DMS53 treated with DMSO at 0.1 percent for 48 hours (cell line): ENCODE measurements at regions not wholly inside any gene's neighbourhood (a gene's known extent, or its start where the extent isn't known, plus 50 kb on each side); places are given as distances from the start of the nearest gene placed in this dataset.
"Not testable (repeated sequence)": the region's sequence is repeated elsewhere in the genome, so short reads cannot be mapped to it uniquely, and the experiment has no call there.

Source experiments
- DNase-seq: peaks from one replicate; lab custom pipeline; 2025; ENCODE audit not compliant: unreplicated experiment; lab: John Stamatoyannopoulos, UW

DNA sequence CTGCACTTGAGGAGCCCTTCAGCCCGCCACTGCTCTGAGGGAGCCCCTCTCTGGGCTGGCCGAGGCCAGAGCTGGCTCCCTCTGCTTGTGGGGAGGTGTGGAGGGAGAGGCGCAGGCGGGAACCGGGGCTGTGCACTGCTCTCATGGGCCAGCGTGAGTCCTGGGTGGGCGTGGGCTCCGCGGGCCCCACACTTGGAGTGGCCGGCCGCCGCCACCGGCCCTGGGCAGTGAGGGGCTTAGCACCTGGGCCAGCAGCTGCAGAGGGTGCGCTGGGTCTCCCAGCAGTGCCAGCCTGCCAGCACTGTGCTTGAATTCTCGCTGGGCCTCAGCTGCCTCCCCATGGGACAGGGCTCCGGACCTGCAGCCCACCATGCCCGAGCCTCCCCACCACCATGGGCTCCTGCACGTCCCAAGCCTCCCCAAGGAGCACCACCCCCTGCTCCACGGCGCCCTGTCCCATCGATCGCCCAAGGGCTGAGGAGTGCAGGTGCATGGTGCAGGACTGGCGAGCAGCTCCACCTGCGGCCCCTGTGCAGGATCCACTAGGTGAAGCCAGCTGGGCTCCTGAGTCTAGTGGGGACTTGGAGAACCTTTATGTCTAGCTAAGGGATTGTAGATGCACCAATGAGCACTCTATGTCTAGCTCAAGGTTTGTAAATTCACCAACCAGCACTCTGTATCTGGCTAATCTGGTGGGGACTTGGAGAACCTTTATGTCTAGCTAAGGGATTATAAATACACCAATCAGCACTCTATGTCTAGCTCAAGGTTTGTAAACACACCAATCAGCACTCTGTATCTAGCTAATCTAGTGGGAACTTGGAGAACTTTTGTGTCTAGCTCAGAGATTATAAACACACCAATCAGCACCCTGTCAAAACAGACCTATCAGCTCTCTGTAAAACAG, 1180.3 kb downstream of the FSCB start:
- not testable (repeated sequence) for DNase-seq

DNA sequence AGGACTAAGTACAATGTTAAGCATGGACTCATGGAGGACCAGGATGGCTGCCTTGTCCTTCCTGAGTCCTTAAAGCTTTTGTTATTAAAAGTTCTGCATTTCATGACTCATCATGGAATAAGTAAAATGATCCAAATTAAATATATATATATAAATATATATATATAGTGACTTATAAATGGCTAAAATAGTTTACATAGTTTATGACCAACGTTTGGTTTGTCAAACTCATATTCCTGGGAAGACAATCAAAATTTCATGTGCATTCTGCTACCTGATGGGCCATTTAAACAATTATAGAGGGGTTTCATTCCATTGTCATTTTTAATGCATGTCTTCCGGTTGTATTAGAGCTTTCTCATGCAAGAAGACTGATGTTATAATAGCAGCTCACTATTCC, 1190.7 kb downstream of the FSCB start:
- DNase-seq = no peak

DNA sequence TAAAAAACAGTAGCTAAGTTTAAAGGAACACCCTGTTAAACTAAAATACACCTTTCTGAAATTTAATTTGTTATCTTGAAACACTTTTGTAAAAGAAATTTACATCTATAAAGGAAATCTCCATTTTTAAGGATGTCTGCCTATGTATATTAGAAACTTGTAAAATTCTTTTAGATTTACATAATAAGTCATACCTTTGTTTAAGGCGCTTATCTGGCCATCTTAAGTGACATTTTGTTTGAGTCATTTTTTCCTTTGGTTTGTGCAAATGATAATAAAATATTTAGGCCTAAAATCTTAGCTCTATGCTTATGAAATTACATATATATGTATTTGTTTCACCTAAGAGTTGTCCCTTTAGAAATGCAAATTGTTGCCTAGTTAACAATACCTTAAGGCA, 1193.4 kb downstream of the FSCB start:
- no peak for DNase-seq

DNA sequence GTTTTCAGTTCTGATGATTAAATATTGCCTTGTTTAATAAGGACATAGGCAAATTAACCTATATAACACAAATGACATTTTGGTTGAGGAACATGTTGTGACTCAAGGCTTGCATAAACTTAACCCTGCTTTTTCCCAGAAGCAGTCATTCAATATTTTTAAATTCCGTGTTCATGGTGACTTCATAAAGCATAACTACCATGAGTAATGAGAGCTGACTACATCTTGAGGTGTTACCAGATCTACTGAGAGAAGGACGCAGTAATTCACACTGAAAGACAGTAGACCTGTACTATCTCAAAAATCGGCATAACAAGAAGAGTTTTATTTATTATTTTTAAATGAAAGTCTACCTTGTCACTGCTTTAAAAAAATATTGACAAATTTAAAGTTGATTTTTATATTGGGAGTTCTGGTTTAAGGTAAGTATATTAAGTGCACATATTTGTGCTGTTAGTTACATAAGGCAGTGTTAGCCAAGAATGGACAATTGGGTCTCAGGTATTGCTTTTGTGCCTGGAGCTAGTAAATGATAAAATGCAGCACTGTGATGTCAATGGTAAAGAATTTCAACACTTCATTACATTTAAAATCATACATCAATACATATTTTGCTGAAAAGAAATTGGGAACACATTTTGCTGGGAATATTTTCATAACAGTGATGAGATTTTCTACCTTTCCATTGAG, 1198.5 kb downstream of the FSCB start:
- DNase-seq = no peak

DNA sequence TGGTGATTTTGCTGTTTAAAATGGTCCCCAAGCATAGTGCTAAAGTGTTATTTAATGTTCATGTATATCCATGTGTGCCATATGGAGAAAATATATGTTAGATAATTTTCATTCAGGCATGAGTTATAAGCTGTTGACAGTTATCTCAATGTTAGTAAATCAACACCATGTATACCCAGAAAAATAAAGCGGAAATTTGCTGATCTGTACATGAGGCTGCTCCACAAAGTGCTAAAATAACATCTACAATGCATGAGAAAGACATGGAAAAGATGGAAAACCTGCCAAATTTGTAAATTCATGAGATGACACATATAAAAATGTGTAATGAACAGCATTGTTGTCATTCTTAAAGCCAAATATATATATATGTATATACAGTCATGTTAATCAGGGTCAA, 1199.2 kb downstream of the FSCB start:
- DNase-seq = no peak

DNA sequence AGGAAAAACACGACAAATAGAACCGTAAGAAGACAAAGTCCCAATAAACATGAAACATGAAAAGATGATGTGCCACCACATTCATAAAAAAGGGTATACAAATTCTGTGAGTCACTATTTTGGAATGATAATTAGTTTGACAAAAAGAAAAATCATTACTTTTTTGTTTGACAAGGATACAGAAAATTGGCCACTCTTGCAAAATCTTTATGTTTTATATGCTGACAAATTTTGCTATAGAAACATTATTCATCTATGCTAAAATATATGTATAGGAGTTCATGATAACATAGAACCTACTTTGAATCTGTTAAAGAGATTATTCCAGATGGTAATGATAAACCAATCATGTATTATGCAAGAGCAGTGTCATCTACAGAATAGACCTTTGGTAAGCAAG, 1201.0 kb downstream of the FSCB start:
- DNase-seq = no peak

GRCh38 chr14:43297794-43298193, 1209.3 kb downstream of the FSCB start:
- DNase-seq = no peak

GRCh38 chr14:43296061-43296460, 1211.0 kb downstream of the FSCB start:
- DNase-seq = not testable (repeated sequence)

DNA sequence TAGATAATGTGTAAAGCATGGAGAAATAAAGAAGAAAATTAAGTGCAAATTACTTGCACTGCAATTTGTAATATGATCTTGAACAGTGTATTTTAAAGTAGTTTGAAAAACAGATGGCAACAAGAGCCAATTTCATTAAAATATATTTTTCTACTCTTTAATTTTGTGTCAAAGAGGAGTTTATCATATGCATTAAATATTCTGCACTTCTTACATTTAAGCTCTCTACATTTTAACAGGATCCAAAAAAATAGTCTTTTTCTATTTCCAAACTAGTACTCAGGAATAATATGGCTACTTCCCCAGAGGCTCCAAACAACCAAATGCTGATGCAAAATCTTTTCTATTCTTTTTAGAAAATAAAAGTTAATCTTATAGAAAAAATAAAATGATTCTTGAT, 1221.5 kb downstream of the FSCB start:
- no peak for DNase-seq

DNA sequence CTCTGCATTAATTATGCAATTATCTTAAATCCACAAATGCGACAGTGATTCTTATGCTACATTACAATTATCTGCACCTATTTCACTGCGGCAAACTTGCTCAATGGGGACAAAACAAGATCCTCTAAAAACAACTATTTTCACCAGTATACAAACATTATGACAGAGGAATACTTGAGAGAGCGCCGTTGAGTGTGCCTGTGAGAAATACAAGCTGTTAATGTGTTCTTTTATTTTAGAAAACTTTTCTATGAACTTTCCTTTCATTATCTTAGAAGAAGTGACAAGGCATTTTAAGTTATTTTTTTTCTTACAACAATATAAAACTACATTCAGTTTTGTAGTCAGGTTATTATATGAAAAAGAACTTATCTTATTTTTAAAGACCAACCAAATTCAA, 1247.0 kb downstream of the FSCB start:
- no peak for DNase-seq

- DNase-seq = no peak
These were observed 1248.7 kb downstream of the FSCB start for GRCh38 chr14:43258396-43258795.

DNA sequence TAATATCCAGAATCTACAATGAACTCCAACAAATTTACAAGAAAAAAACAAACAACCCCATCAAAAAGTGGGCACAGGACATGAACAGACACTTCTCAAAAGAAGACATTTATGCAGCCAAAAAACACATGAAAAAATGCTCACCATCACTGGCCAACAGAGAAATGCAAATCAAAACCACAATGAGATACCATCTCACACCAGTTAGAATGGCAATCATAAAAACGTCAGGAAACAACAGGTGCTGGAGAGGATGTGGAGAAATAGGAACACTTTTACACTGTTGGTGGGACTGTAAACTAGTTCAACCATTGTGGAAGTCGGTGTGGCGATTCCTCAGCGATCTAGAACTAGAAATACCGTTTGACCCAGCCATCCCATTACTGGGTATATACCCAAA, 1250.1 kb downstream of the FSCB start:
- DNase-seq = not testable (repeated sequence)

DNA sequence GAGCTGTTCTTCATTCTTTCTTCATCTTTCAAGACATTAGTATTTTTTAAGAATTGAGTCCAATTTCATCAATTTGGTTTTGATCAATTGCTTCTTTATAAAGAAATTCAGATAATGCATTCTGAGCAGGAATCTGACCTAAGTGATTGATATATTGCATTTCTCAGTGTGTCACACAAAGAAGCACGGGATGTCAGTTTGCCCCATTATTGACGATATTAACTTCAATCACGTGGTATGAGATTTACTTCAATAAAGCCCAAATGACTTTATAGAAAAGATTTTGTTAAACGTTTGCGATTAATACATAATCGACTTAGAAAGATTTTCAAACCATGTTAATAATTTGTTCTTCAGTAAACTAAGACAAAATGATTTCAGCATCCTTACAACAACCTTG, 1254.2 kb downstream of the FSCB start:
- no peak for DNase-seq

GRCh38 chr14:43249591-43249990, 1257.5 kb downstream of the FSCB start:
- no peak for DNase-seq

DNA sequence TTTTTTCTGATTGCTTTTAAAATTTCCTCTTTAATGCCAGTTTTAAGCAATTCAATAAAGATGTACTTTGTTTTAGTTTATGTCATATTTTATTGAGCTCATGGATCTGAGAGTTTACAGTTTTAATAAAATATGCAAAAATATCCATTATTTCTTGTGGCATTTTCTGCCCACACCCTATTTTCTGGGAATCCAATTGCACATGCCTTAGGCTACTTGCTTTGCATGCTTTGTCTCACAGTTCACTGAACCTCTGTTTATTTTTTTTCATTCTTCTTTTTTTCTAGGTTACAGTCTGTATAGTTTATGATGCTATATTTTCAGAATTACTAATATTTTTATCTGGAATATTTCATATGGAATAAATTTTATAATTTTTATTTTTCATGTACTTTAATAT, 1258.0 kb downstream of the FSCB start:
- no peak for DNase-seq

DNA sequence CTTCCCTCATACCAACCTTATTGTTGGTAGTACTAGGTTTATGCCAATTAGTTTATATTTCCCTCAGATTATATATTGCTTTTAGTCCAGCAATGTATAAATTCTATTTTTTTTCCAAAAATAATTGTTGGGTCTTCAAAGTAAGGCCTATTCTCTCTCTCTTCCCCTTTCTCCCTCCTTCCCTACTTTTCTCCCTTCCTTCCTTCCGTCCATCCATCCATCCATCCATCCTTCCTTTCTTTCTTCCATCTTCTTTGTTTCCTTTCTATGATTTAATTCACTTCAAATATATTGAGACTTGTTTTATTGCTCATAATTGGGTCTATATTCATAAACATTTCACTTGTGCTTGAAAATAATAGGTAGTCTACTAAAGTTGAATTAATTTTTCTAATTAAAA, 1259.2 kb downstream of the FSCB start:
- no peak for DNase-seq

DNA sequence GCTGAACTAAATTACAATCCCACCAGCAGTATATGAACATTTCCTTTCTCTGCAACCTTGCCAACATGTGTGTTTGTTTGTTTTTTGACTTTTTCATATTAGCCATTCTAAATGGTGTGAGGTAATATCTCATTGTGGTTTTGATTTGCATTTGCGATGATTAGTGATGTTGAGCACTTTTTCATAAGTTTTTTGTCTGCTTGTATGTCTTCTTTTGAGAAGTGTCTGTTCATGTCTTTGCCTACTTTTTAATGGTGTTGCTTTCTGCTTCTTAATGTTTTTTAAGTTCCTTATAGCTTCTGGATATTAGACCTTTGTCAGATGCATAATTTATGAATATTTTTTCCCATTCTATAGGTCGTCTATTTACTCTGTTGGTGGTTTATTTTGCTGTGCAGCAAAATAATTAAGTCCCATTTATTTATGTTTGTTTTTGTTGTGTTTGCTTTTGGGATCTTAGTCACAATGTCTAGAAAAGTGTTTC, 1262.9 kb downstream of the FSCB start:
- no peak for DNase-seq

GRCh38 chr14:43243168-43243567, 1263.9 kb downstream of the FSCB start:
- no peak for DNase-seq

- DNase-seq = no peak
These were observed 1274.8 kb downstream of the FSCB start for GRCh38 chr14:43232261-43232660.

- no peak for DNase-seq
These were observed 1291.6 kb downstream of the FSCB start for GRCh38 chr14:43215524-43215923.

- no peak for DNase-seq
These were observed 1299.9 kb downstream of the FSCB start for GRCh38 chr14:43207189-43207588.

DNA sequence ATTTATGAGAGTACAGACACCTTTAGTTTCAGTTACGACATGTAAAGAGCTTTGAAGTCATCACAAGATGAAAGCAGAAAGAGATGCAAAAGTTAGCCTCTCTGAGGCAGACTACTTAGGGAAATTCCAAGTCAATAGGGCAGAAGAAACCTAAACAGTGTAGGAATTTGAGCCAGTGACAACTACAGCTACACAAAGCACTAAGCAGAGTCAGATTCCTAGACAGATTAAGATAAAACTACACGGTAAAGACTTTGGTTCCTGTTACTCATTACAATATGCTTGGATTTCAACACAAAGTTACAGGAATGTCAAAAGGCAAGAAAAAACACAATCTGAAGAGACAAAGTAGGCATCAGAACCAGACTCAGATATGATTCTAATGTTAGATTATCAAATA, 1302.3 kb downstream of the FSCB start:
- no peak for DNase-seq
